SU-DHL-6 (cell line): ENCODE measurements at regions not wholly inside any gene's neighbourhood (a gene's known extent, or its start where the extent isn't known, plus 50 kb on each side); places are given as distances from the start of the nearest gene placed in this dataset.

Experiments used
- H2AFZ ChIP-seq: fragments of 200-600 bp; sonication (generic); 2 replicates; pipeline ENCODE4 v1.6.1; 2014; ENCODE audit warnings: low read depth, mild to moderate bottlenecking, moderate library complexity, mixed read lengths, antibody characterized with exemption, low read length; ENCODE audit not compliant: severe bottlenecking
- H3F3A ChIP-seq: fragments of 200-600 bp; shearing (Covaris generic); 2 replicates; pipeline ENCODE4 v1.6.0; 2016; ENCODE audit warnings: antibody characterized with exemption, mild to moderate bottlenecking; ENCODE audit not compliant: insufficient read depth
- H3K27ac ChIP-seq: fragments of 200-600 bp; sonication (generic); 2 replicates; pipeline ENCODE4 v1.5.1; 2016; ENCODE audit warnings: low read depth, mild to moderate bottlenecking, low read length, moderate library complexity, mixed read lengths
- H3K27me3 ChIP-seq: fragments of 200-600 bp; sonication (generic), shearing (Covaris generic); 2 replicates; pipeline ENCODE4 v1.6.0; 2014; ENCODE audit warnings: mild to moderate bottlenecking, low read length
- H3K36me3 ChIP-seq: fragments of 200-600 bp; sonication (generic); 2 replicates; pipeline ENCODE4 v1.6.1; 2014; ENCODE audit warnings: mild to moderate bottlenecking, low read length, mixed read lengths
- H3K4me2 ChIP-seq: fragments of 300-600, 200-600 bp; shearing (Covaris generic), sonication (generic); 2 replicates; pipeline ENCODE4 v1.6.0; 2014; ENCODE audit warnings: low read length, low read depth, mild to moderate bottlenecking; ENCODE audit not compliant: poor library complexity, severe bottlenecking
- H3K4me3 ChIP-seq: fragments of 200-600 bp; sonication (generic); 2 replicates; pipeline ENCODE4 v1.5.1; 2014; ENCODE audit warnings: antibody characterized with exemption, low read length, mild to moderate bottlenecking, mixed read lengths; ENCODE audit not compliant: insufficient read depth, poor library complexity, severe bottlenecking
- H3K79me2 ChIP-seq: fragments of 200-600 bp; sonication (generic); 2 replicates; pipeline ENCODE4 v1.6.1; 2014; ENCODE audit warnings: mild to moderate bottlenecking, low read length, moderate library complexity; ENCODE audit not compliant: insufficient read depth
- H3K9ac ChIP-seq: fragments of 200-600 bp; sonication (generic); 2 replicates; pipeline ENCODE4 v1.7.0; 2014; ENCODE audit warnings: mild to moderate bottlenecking, low read length
- H3K9me2 ChIP-seq: fragments of 200-600 bp; sonication (generic); replicated peaks from 2 replicates; pipeline ENCODE4 v1.6.1; 2014; ENCODE audit warnings: low read length; ENCODE audit not compliant: insufficient read depth
- H3K9me3 ChIP-seq: fragments of 200-600 bp; sonication (generic); 2 replicates; pipeline ENCODE4 v1.6.1; 2014; ENCODE audit warnings: low read length, mixed read lengths; ENCODE audit not compliant: insufficient read depth
- H4K20me1 ChIP-seq: fragments of 200-600 bp; sonication (generic); 2 replicates; pipeline ENCODE4 v1.6.1; 2014; ENCODE audit warnings: low read depth, mild to moderate bottlenecking, antibody characterized with exemption, low read length, moderate library complexity, mixed read lengths
- CTCF ChIP-seq: fragments of 200-600 bp; sonication (generic); IDR thresholded peaks from one replicate; pipeline ENCODE4 v1.5.1; 2017; ENCODE audit warnings: antibody characterized with exemption, mild to moderate bottlenecking, low read length, moderate library complexity; ENCODE audit not compliant: insufficient read depth, poor library complexity, severe bottlenecking
- EZH2phosphoT487 ChIP-seq: fragments of 200-600 bp; sonication (generic), shearing (Covaris generic); conservative IDR thresholded peaks from 2 replicates; pipeline ENCODE4 v1.6.1; 2018; ENCODE audit warnings: mild to moderate bottlenecking, antibody characterized with exemption, low read length, moderate library complexity, mixed read lengths

DNA sequence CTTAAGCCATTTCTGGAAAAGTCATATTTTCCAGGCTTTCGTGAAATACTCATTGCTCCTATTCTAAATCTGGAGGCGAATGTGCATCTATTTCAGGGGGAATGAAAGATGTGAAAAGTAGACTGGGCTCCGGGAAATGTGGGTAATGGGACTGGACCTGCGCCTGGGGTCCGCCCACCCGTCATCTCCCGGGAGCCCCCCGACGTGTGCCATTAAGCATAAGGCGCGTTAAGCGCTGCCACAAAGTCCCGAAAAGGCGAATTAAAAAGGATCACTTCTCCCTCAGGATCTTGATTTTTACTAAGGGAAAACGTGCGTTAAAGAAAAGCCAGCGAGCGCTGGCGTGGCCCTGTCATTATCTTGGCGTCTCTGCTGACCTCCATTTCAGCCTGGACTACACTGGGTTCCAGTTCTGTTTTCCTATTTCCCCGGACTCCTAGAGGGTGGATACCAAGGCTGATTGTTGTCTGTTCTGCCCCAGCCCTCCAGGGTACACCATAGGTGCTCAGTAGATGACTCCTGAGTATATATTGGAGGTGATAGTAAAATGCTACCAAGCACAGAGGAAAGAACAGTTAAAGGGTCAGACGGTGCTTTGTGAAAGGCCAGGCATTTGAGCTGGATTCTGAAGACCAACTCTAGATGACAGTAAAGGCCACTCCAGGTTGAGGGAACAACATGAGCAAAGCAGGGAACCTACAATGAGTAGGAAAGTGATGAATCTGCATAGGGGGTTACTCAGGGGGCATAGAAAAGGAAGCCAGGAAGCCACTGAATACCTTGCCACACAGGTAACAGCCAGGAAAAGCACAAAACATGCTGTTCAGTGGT, 89.2 kb upstream of the ARID1B start:
- no peak for TF ChIP-seq CTCF
- no peak for TF ChIP-seq EZH2phosphoT487
- H3K9me3 ChIP-seq: no peaks in the 10 kb centered on the region
- H3K4me2 ChIP-seq: peak overlapping the region; percentile 66
- H4K20me1 ChIP-seq: no peaks in the 10 kb centered on the region
- H3K27ac ChIP-seq: no peak overlapping the region
- peak overlapping the region; percentile 56 for H3K9ac ChIP-seq
- H3K9me2 ChIP-seq: no peaks in the 10 kb centered on the region
- no peaks in the 10 kb centered on the region for H3K36me3 ChIP-seq
- H2AFZ ChIP-seq: peak overlapping the region; percentile 94
- H3K79me2 ChIP-seq: no peaks in the 10 kb centered on the region
- peaks cover 16% of the 10 kb centered on the region for H3F3A ChIP-seq
- no peaks in the 10 kb centered on the region for H3K27me3 ChIP-seq
- peak overlapping the region; percentile 56 for H3K4me3 ChIP-seq

DNA sequence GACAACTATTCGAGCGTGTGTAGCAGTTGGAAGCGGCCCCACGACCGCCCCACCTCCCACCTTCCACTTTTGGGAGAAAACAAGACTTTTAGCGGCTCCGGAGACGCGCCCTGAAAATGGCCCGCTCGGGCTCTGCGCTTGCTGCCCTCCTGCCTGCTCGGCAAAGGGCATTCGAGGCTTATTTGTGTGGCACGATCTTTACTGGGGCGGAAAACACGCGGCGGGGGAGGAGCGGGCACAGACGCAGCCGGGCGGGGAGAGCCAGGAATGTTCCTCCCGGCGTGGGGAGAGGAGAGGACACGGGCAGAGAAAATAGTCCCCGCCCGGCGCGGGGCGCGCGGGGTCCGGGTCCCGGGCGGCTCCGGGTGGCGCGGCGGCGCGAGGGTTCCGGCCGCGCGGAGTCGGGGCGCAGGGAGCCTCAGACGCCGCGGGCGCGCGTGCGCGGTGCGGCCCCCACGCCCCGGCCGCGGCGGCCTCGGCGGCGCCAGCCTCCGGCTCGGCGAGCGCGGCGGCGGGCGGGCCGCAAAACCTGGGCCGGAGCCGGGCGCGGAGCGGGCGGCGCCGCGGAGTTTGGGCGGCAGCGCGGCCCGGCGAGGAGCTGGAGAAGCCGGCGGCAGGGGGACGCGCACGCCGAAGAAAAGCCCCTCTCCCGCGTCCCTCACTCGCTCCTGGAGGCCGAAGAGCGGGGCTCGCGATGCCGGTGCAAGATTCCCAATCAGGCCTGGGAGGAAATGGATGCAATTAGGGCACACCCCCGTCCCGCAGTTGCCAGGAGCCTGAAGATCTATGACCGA, 90.0 kb upstream of the ARID1B start:
- no peak for TF ChIP-seq EZH2phosphoT487
- no peak for TF ChIP-seq CTCF
- Histone ChIP-seq H3K9me3 (no peaks in the 10 kb centered on the region), H4K20me1 (no peaks in the 10 kb centered on the region), H3K36me3 (no peaks in the 10 kb centered on the region), H3K4me2 (peak overlapping the region; percentile 91), H3F3A (peaks cover 16% of the 10 kb centered on the region), H3K27me3 (no peaks in the 10 kb centered on the region), H3K79me2 (no peaks in the 10 kb centered on the region), H3K4me3 (peak overlapping the region; percentile 84), H3K9ac (peak overlapping the region; percentile 80), H3K27ac (peak overlapping the region; percentile 64), H2AFZ (peak overlapping the region; percentile 98), H3K9me2 (no peaks in the 10 kb centered on the region)

DNA sequence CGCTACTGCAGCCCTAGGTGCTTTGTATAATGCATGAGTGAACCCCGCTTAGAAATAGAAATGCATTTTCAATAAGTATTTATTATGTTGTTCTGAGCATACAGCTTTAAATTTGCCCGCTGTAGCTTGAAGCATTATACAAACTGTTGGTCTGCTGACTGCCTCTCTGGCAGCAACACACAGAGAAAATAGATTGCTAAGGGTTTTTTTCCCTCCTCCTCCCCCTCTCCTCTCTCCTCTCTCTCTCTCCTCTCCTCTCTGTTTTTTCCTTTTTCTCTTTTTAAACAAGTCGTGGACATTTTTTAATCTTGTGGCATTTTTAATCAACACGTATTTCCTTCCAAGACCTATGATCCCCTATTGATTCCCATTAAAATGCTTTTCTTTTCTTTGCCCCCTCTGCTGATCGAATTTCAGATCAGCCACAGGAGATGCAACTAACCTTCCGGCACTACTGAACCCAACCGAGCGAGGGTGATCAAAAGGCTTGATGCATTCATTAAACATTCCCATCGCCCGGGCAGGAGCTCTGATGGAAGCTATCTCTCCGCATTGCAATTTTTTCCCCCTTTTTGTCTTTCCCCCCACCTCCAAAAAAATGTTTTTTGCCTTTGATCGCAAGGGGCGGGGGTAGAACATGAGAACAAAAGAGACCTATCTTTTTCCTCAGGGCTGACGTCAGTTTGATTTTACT, 90.7 kb upstream of the ARID1B start:
- Histone ChIP-seq H3F3A (peaks cover 16% of the 10 kb centered on the region), H3K79me2 (no peaks in the 10 kb centered on the region), H3K36me3 (no peaks in the 10 kb centered on the region), H4K20me1 (no peaks in the 10 kb centered on the region), H3K4me2 (peak overlapping the region; percentile 91), H3K9ac (peak overlapping the region; percentile 80), H3K9me3 (no peaks in the 10 kb centered on the region), H2AFZ (peak overlapping the region; percentile 98), H3K4me3 (peak overlapping the region; percentile 84), H3K27ac (peak overlapping the region; percentile 64), H3K27me3 (no peaks in the 10 kb centered on the region), H3K9me2 (no peaks in the 10 kb centered on the region)
- no peak for TF ChIP-seq CTCF
- TF ChIP-seq EZH2phosphoT487: no peak
